ENCODE measurements at regions not wholly inside any gene's neighbourhood (a gene's known extent, or its start where the extent isn't known, plus 50 kb on each side); places are given as distances from the start of the nearest gene placed in this dataset.
"Not testable (repeated sequence)": the region's sequence is repeated elsewhere in the genome, so short reads cannot be mapped to it uniquely, and the experiment has no call there.

- Mint-ChIP-seq H3K4me1 (peaks cover 18% of the 10 kb centered on the region), H3K27ac (peak overlapping the region; percentile 86), H3K27me3 (ENCODE audit: low read depth) (no peaks in the 10 kb centered on the region), H3K36me3 (peaks cover 1% of the 10 kb centered on the region), H3K9me3 (no peaks in the 10 kb centered on the region), H3K4me3 (no peak overlapping the region)
- DNase-seq (ENCODE audit: low spot score in 2 of 2, unreplicated experiment in 2 of 2), result no peak
- TF ChIP-seq CTCF (IDR thresholded peaks at IDR 0.05; ENCODE audit: unreplicated experiment), result no peak
Observed at GRCh38 chr6:154937306-154938220, 57.6 kb upstream of the TIAM2 start.

GRCh38 chr6:154938221-154938580 lies 56.9 kb upstream of the TIAM2 start:
- no peaks in the 10 kb centered on the region for H3K9me3 Mint-ChIP-seq
- no peak for DNase-seq (ENCODE audit: low spot score in 2 of 2, unreplicated experiment in 2 of 2)

GRCh38 chr6:154938727-154939285 lies 56.3 kb upstream of the TIAM2 start:
- H3K27me3 Mint-ChIP-seq (ENCODE audit: low read depth); H3K4me3 Mint-ChIP-seq; H3K36me3 Mint-ChIP-seq; DNase-seq (ENCODE audit: low spot score in 2 of 2, unreplicated experiment in 2 of 2); H3K27ac Mint-ChIP-seq; H3K4me1 Mint-ChIP-seq; H3K9me3 Mint-ChIP-seq: not testable (repeated sequence)

More at GRCh38 chr6:154938221-154938580, 56.9 kb upstream of the TIAM2 start:
- Mint-ChIP-seq H3K4me1 (peaks cover 12% of the 10 kb centered on the region), H3K36me3 (peaks cover 1% of the 10 kb centered on the region), H3K4me3 (no peak overlapping the region), H3K27me3 (ENCODE audit: low read depth) (no peaks in the 10 kb centered on the region), H3K27ac (peak overlapping the region; percentile 86)
- no peak for TF ChIP-seq CTCF (IDR thresholded peaks at IDR 0.05; ENCODE audit: unreplicated experiment)

GRCh38 chr6:154942770-154943169 lies 52.3 kb upstream of the TIAM2 start:
- no peak for DNase-seq (ENCODE audit: low spot score in 2 of 2, unreplicated experiment in 2 of 2)
- H3K4me3 Mint-ChIP-seq, result no peak overlapping the region
- H3K9me3 Mint-ChIP-seq, result no peaks in the 10 kb centered on the region
- peaks cover 3% of the 10 kb centered on the region for H3K4me1 Mint-ChIP-seq
- no peak for TF ChIP-seq CTCF (IDR thresholded peaks at IDR 0.05; ENCODE audit: unreplicated experiment)
- H3K36me3 Mint-ChIP-seq, result peaks cover 11% of the 10 kb centered on the region
- no peak overlapping the region for H3K27ac Mint-ChIP-seq
- H3K27me3 Mint-ChIP-seq (ENCODE audit: low read depth), result no peaks in the 10 kb centered on the region

GRCh38 chr6:154945271-154945890 lies 49.7 kb upstream of the TIAM2 start:
- Mint-ChIP-seq H3K27ac (no peak overlapping the region), H3K4me3 (no peak overlapping the region), H3K27me3 (ENCODE audit: low read depth) (no peaks in the 10 kb centered on the region), H3K9me3 (peaks cover 5% of the 10 kb centered on the region), H3K4me1 (no peaks in the 10 kb centered on the region), H3K36me3 (peaks cover 28% of the 10 kb centered on the region)
- no peak for DNase-seq (ENCODE audit: low spot score in 2 of 2, unreplicated experiment in 2 of 2)
- no peak for TF ChIP-seq CTCF (IDR thresholded peaks at IDR 0.05; ENCODE audit: unreplicated experiment)

Measured in mesothelial cell of epicardium (in vitro differentiated cells).